ENCODE measurements at regions not wholly inside any gene's neighbourhood (a gene's known extent, or its start where the extent isn't known, plus 50 kb on each side); places are given as distances from the start of the nearest gene placed in this dataset.

DNA sequence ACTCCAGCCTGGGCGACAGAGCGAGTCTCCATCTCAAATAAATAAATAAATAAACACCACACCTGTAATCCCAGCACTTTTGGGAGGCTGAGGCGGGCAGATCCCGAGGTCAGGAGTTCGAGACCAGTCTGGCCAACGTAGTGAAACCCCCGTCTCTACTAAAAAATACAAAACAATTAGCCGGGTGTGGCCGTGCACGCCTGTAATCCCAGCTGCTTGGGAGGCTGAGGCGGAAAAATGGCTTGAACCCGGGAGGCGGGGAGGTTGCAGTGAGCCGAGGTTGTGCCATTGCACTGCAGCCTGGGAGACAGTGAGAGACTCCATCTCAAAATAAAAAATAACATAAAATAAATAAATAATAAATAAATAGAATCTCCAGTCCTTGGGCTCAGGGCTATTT, 185.8 kb downstream of the SHOX start:
- no peak overlapping the region for H3K4ac ChIP-seq (ENCODE audit: low read depth, low read length)
- H3K9ac ChIP-seq (ENCODE audit: low read depth, low read length), result no peak overlapping the region
- H2BK120ac ChIP-seq (ENCODE audit: low read depth, low read length), result no peak overlapping the region
- no peak overlapping the region for H2AFZ ChIP-seq (replicated peaks; ENCODE audit: low read length, poor library complexity)
- H3K56ac ChIP-seq (ENCODE audit: extremely low read depth, insufficient read depth, low read length), result no peak overlapping the region
- TF ChIP-seq CEBPB (IDR thresholded peaks at IDR 0.05; ENCODE audit: low read depth, low read length) (no peak), RAD21 (IDR thresholded peaks at IDR 0.05; ENCODE audit: low read length) (no peak), CTCF (conservative IDR thresholded peaks at IDR 0.05; ENCODE audit: low read depth, low read length) (no peak), MAFK (IDR thresholded peaks at IDR 0.05; ENCODE audit: low read depth, low read length) (no peak), BHLHE40 (IDR thresholded peaks at IDR 0.05; ENCODE audit: low read depth, low read length) (no peak), CHD1 (IDR thresholded peaks at IDR 0.05; ENCODE audit: low read depth, low read length) (no peak), MXI1 (IDR thresholded peaks at IDR 0.05; ENCODE audit: borderline replicate concordance, low read depth, low read length) (no peak), SMC3 (IDR thresholded peaks at IDR 0.05; ENCODE audit: low read depth, low read length) (no peak), FOS (IDR thresholded peaks at IDR 0.05; ENCODE audit: low read depth, low read length) (no peak), RCOR1 (IDR thresholded peaks at IDR 0.05; ENCODE audit: insufficient replicate concordance, low read length) (no peak), MAZ (IDR thresholded peaks at IDR 0.05; ENCODE audit: borderline replicate concordance, low read depth, low read length) (no peak), NFE2L2 (IDR thresholded peaks at IDR 0.05; ENCODE audit: low read depth, low read length) (no peak), RFX5 (IDR thresholded peaks at IDR 0.05; ENCODE audit: low read depth, low read length) (no peak), POLR2A (IDR thresholded peaks at IDR 0.05; ENCODE audit: low read depth, low read length) (no peak)
- TF ChIP-seq, protein P1, sequence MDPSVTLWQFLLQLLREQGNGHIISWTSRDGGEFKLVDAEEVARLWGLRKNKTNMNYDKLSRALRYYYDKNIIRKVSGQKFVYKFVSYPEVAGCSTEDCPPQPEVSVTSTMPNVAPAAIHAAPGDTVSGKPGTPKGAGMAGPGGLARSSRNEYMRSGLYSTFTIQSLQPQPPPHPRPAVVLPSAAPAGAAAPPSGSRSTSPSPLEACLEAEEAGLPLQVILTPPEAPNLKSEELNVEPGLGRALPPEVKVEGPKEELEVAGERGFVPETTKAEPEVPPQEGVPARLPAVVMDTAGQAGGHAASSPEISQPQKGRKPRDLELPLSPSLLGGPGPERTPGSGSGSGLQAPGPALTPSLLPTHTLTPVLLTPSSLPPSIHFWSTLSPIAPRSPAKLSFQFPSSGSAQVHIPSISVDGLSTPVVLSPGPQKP (IDR thresholded peaks at IDR 0.05; ENCODE audit: borderline replicate concordance, low read depth, low read length), result no peak
- TF ChIP-seq, protein P2, sequence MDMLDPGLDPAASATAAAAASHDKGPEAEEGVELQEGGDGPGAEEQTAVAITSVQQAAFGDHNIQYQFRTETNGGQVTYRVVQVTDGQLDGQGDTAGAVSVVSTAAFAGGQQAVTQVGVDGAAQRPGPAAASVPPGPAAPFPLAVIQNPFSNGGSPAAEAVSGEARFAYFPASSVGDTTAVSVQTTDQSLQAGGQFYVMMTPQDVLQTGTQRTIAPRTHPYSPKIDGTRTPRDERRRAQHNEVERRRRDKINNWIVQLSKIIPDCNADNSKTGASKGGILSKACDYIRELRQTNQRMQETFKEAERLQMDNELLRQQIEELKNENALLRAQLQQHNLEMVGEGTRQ (IDR thresholded peaks at IDR 0.05; ENCODE audit: low read depth, low read length), result no peak
- no peak overlapping the region for H2BK5ac ChIP-seq (ENCODE audit: low read depth, low read length, poor library complexity, severe bottlenecking)
- DNase-seq (no peak), ATAC-seq (ENCODE audit: low read depth) (no peak)
- no peaks in the 10 kb centered on the region for H4K20me1 ChIP-seq (ENCODE audit: insufficient read depth, low read length)
- no peak overlapping the region for H3K4me2 ChIP-seq (ENCODE audit: low read depth, low read length)
- no peaks in the 10 kb centered on the region for H3K9me1 ChIP-seq (ENCODE audit: insufficient read depth, low read length)
- H3K23ac ChIP-seq (ENCODE audit: low read depth, low read length), result no peak overlapping the region
- H3K4me3 ChIP-seq (ENCODE audit: insufficient read depth, low read depth, low read length), result no peak overlapping the region
- H2AK5ac ChIP-seq (ENCODE audit: low read depth, low read length), result no peak overlapping the region
- no peaks in the 10 kb centered on the region for H3K27me3 ChIP-seq (ENCODE audit: control insufficient read depth, insufficient read depth, low read length)
- H2AK9ac ChIP-seq (replicated peaks; ENCODE audit: low read depth, low read length, poor library complexity), result no peak overlapping the region
- H3K4me1 ChIP-seq (ENCODE audit: control insufficient read depth, insufficient read depth, low read length), result no peaks in the 10 kb centered on the region
- H3K36me3 ChIP-seq (ENCODE audit: control insufficient read depth, insufficient read depth, low read length), result no peaks in the 10 kb centered on the region
- dilution Hi-C loops (cut with HindIII; ENCODE audit: low sequenced_read_pairs, unreplicated experiment) (no loop called here), in situ Hi-C loops (cut with MboI; ENCODE audit: low sequenced_read_pairs) (no loop called here), intact Hi-C loops (cut with micrococcal nuclease) (no loop called here)
- H3K79me1 ChIP-seq (ENCODE audit: low read depth in 1 of 2, low read length in 2 of 2), result no peaks in the 10 kb centered on the region
- H4K5ac ChIP-seq (ENCODE audit: low read depth, low read length), result no peak overlapping the region
- no peak overlapping the region for H2BK15ac ChIP-seq (ENCODE audit: low read depth, low read length)
- no peak overlapping the region for H3K18ac ChIP-seq (ENCODE audit: low read depth, low read length)
- no peak overlapping the region for H4K91ac ChIP-seq (ENCODE audit: insufficient read depth, low read depth, low read length)
- BruUV-seq (replicated peaks), result no TSS peak
- H2BK20ac ChIP-seq (ENCODE audit: low read depth, low read length), result no peak overlapping the region
- H4K8ac ChIP-seq (ENCODE audit: low read depth in 2 of 2, low read length in 2 of 2), result no peak overlapping the region
- ChIA-PET POLR2A (ENCODE audit: unreplicated experiment) (no interaction called here), CTCF (no interaction called here)
- H3K9me3 ChIP-seq (ENCODE audit: control insufficient read depth, insufficient read depth, low read length), result peaks cover 9% of the 10 kb centered on the region
- WGBS, 2 experiments (ENCODE audit: extremely low coverage in 2 of 2, insufficient read length in 1 of 2), result 60% methylated on average over 1 of the region's 14 CpGs; no CpG with 5 or more reads in 1 of the 2 experiments
- H3K27ac ChIP-seq (ENCODE audit: insufficient read depth, low read length), result no peak overlapping the region
- H3K14ac ChIP-seq (replicated peaks; ENCODE audit: low read depth, low read length), result no peak overlapping the region
